ENCODE measurements at regions not wholly inside any gene's neighbourhood (a gene's known extent, or its start where the extent isn't known, plus 50 kb on each side); places are given as distances from the start of the nearest gene placed in this dataset.

GRCh38 chr1:101162300-101162699 lies 74.5 kb upstream of the S1PR1 start:
- Histone ChIP-seq H4K20me1 (ENCODE audit: insufficient read depth) (no peaks in the 10 kb centered on the region), H3K79me2 (ENCODE audit: insufficient read depth) (no peaks in the 10 kb centered on the region), H3K9ac (no peak overlapping the region), H3K4me3 (no peak overlapping the region), H3K4me1 (ENCODE audit: insufficient read depth) (no peaks in the 10 kb centered on the region), H3F3A (ENCODE audit: insufficient read depth) (no peaks in the 10 kb centered on the region), H3K27ac (no peak overlapping the region), H3K36me3 (ENCODE audit: low read depth) (no peaks in the 10 kb centered on the region), H3K9me3 (ENCODE audit: low read depth) (no peaks in the 10 kb centered on the region), H3K4me2 (ENCODE audit: unreplicated experiment) (no peak overlapping the region), H3K9me2 (ENCODE audit: insufficient read depth) (no peaks in the 10 kb centered on the region), H2AFZ (no peak overlapping the region), H3K27me3 (replicated peaks; ENCODE audit: insufficient read depth) (no peaks in the 10 kb centered on the region)
- 77 to 81% methylated on average over 3 of the region's 3 CpGs for WGBS, 2 experiments (ENCODE audit: low coverage in 1 of 2, low lambda C conversion rate in 2 of 2, missing lambda C conversion rate in 2 of 2)
- DNase-seq, result no peak
- no peak for TF ChIP-seq EZH2phosphoT487 (IDR thresholded peaks at IDR 0.05; ENCODE audit: insufficient read depth, low read depth)
- no peak for TF ChIP-seq EZH2 (IDR thresholded peaks at IDR 0.05; ENCODE audit: insufficient read depth, poor library complexity, severe bottlenecking)
- in situ Hi-C loops (cut with MboI), result no loop called here

DNA sequence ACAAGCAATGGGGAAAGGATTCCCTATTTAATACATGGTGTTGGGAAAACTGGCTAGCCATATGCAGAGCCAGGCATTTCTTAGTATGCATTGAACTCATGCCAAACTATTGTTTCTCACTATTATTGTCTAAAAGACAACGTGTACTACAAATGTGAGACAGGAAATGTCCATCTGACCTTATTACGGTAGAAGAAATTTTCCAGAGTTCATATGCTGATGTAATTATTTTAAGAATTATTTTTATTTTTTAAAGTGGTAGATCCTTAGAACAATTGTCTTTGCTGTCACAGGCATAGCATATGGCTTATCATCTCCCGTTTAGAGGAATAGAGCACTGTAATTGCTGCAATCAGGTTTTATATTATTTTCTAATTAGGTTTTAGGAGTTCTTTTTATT lies 75.2 kb upstream of the S1PR1 start:
- Histone ChIP-seq H3K4me1 (ENCODE audit: insufficient read depth) (no peaks in the 10 kb centered on the region), H4K20me1 (ENCODE audit: insufficient read depth) (no peaks in the 10 kb centered on the region), H3K9me2 (ENCODE audit: insufficient read depth) (no peaks in the 10 kb centered on the region), H3K9me3 (ENCODE audit: low read depth) (no peaks in the 10 kb centered on the region), H3K27ac (no peak overlapping the region), H3K9ac (no peak overlapping the region), H3K79me2 (ENCODE audit: insufficient read depth) (no peaks in the 10 kb centered on the region), H3K36me3 (ENCODE audit: low read depth) (no peaks in the 10 kb centered on the region), H3F3A (ENCODE audit: insufficient read depth) (no peaks in the 10 kb centered on the region), H2AFZ (no peak overlapping the region), H3K4me2 (ENCODE audit: unreplicated experiment) (no peak overlapping the region), H3K27me3 (replicated peaks; ENCODE audit: insufficient read depth) (no peaks in the 10 kb centered on the region), H3K4me3 (no peak overlapping the region)
- 53 to 64% methylated on average over 3 of the region's 3 CpGs for WGBS, 2 experiments (ENCODE audit: low coverage in 1 of 2, low lambda C conversion rate in 2 of 2, missing lambda C conversion rate in 2 of 2)
- no peak for DNase-seq
- TF ChIP-seq EZH2 (IDR thresholded peaks at IDR 0.05; ENCODE audit: insufficient read depth, poor library complexity, severe bottlenecking) (no peak), EZH2phosphoT487 (IDR thresholded peaks at IDR 0.05; ENCODE audit: insufficient read depth, low read depth) (no peak)
- in situ Hi-C loops (cut with MboI), result no loop called here

GRCh38 chr1:101158424-101158823 lies 78.4 kb upstream of the S1PR1 start:
- H3K9me3 ChIP-seq (ENCODE audit: low read depth), result no peaks in the 10 kb centered on the region
- no peaks in the 10 kb centered on the region for H3K9me2 ChIP-seq (ENCODE audit: insufficient read depth)
- in situ Hi-C loops (cut with MboI), result no loop called here
- peaks cover 8% of the 10 kb centered on the region; the same call in 1 of the 2 replicates for H3K4me1 ChIP-seq (ENCODE audit: insufficient read depth)
- no peaks in the 10 kb centered on the region for H4K20me1 ChIP-seq (ENCODE audit: insufficient read depth)
- H2AFZ ChIP-seq, result no peak overlapping the region
- WGBS, 2 experiments (ENCODE audit: low coverage in 1 of 2, low lambda C conversion rate in 2 of 2, missing lambda C conversion rate in 2 of 2), result 75 to 86% methylated on average over 2 of the region's 2 CpGs
- no peak overlapping the region for H3K9ac ChIP-seq
- H3K4me3 ChIP-seq, result no peak overlapping the region
- no peak overlapping the region for H3K27ac ChIP-seq
- no peaks in the 10 kb centered on the region for H3K36me3 ChIP-seq (ENCODE audit: low read depth)
- no peak for TF ChIP-seq EZH2phosphoT487 (IDR thresholded peaks at IDR 0.05; ENCODE audit: insufficient read depth, low read depth)
- TF ChIP-seq EZH2 (IDR thresholded peaks at IDR 0.05; ENCODE audit: insufficient read depth, poor library complexity, severe bottlenecking), result no peak
- H3K79me2 ChIP-seq (ENCODE audit: insufficient read depth), result no peaks in the 10 kb centered on the region
- H3K27me3 ChIP-seq (replicated peaks; ENCODE audit: insufficient read depth), result no peaks in the 10 kb centered on the region
- no peak overlapping the region for H3K4me2 ChIP-seq (ENCODE audit: unreplicated experiment)
- DNase-seq, result no peak
- H3F3A ChIP-seq (ENCODE audit: insufficient read depth), result no peaks in the 10 kb centered on the region

DNA sequence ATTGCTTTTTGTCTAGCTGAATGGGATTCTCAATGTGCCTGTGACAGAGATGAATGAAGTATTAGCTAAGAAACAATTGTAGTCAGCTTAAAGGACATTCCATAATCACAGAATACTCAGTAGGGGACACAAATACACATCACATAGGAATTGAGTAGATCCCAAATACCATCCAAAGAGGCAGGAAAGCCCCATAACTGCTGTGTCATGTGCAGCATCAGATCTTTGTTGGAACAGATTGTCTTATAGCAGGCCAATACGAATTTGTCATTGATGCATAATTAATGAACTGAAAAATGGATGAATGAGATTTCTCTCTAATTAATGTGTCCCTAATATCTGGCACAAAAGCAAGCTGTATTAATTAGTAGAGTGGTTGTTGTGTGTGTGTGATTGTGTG lies 82.3 kb upstream of the S1PR1 start:
- Histone ChIP-seq H3K9me3 (ENCODE audit: low read depth) (no peaks in the 10 kb centered on the region), H4K20me1 (ENCODE audit: insufficient read depth) (no peaks in the 10 kb centered on the region), H2AFZ (0 out of 2 replicates have a peak overlapping the region, but pooled peaks have one; percentile 8), H3K36me3 (ENCODE audit: low read depth) (no peaks in the 10 kb centered on the region), H3K4me1 (ENCODE audit: insufficient read depth) (peaks cover 17% of the 10 kb centered on the region), H3K27ac (no peak overlapping the region), H3K9me2 (ENCODE audit: insufficient read depth) (no peaks in the 10 kb centered on the region), H3F3A (ENCODE audit: insufficient read depth) (no peaks in the 10 kb centered on the region), H3K79me2 (ENCODE audit: insufficient read depth) (no peaks in the 10 kb centered on the region), H3K4me3 (no peak overlapping the region), H3K27me3 (replicated peaks; ENCODE audit: insufficient read depth) (no peaks in the 10 kb centered on the region), H3K4me2 (ENCODE audit: unreplicated experiment) (no peak overlapping the region), H3K9ac (no peak overlapping the region)
- in situ Hi-C loops (cut with MboI), result no loop called here
- WGBS, 2 experiments (ENCODE audit: low coverage in 1 of 2, low lambda C conversion rate in 2 of 2, missing lambda C conversion rate in 2 of 2), result 55 to 68% methylated on average over 1 of the region's 1 CpG
- peak; percentile 13 for DNase-seq
- TF ChIP-seq EZH2 (IDR thresholded peaks at IDR 0.05; ENCODE audit: insufficient read depth, poor library complexity, severe bottlenecking) (no peak), EZH2phosphoT487 (IDR thresholded peaks at IDR 0.05; ENCODE audit: insufficient read depth, low read depth) (no peak)

GRCh38 chr1:101153692-101154091 lies 83.1 kb upstream of the S1PR1 start:
- no peaks in the 10 kb centered on the region for H3K79me2 ChIP-seq (ENCODE audit: insufficient read depth)
- no peak overlapping the region for H3K27ac ChIP-seq
- no peak overlapping the region for H2AFZ ChIP-seq
- no peaks in the 10 kb centered on the region for H4K20me1 ChIP-seq (ENCODE audit: insufficient read depth)
- no peaks in the 10 kb centered on the region for H3K27me3 ChIP-seq (replicated peaks; ENCODE audit: insufficient read depth)
- WGBS, 2 experiments (ENCODE audit: low coverage in 1 of 2, low lambda C conversion rate in 2 of 2, missing lambda C conversion rate in 2 of 2), result 73 to 88% methylated on average over 2 of the region's 2 CpGs
- H3K36me3 ChIP-seq (ENCODE audit: low read depth), result no peaks in the 10 kb centered on the region
- no peak overlapping the region for H3K4me3 ChIP-seq
- peaks cover 24% of the 10 kb centered on the region for H3K4me1 ChIP-seq (ENCODE audit: insufficient read depth)
- no peaks in the 10 kb centered on the region for H3F3A ChIP-seq (ENCODE audit: insufficient read depth)
- H3K4me2 ChIP-seq (ENCODE audit: unreplicated experiment), result no peak overlapping the region
- no peak overlapping the region for H3K9ac ChIP-seq
- in situ Hi-C loops (cut with MboI), result no loop called here
- no peaks in the 10 kb centered on the region for H3K9me3 ChIP-seq (ENCODE audit: low read depth)
- H3K9me2 ChIP-seq (ENCODE audit: insufficient read depth), result no peaks in the 10 kb centered on the region
- no peak for DNase-seq
- TF ChIP-seq EZH2 (IDR thresholded peaks at IDR 0.05; ENCODE audit: insufficient read depth, poor library complexity, severe bottlenecking), result no peak
- no peak for TF ChIP-seq EZH2phosphoT487 (IDR thresholded peaks at IDR 0.05; ENCODE audit: insufficient read depth, low read depth)

All from GM23248 (cell line).